AG20443 (cell line): ENCODE measurements at regions not wholly inside any gene's neighbourhood (a gene's known extent, or its start where the extent isn't known, plus 50 kb on each side); places are given as distances from the start of the nearest gene placed in this dataset.

Experiments
- DNase-seq: peaks from one replicate; pipeline ENCODE4 v3.0.0; 2012; ENCODE audit warnings: low spot score, mixed read lengths

DNA sequence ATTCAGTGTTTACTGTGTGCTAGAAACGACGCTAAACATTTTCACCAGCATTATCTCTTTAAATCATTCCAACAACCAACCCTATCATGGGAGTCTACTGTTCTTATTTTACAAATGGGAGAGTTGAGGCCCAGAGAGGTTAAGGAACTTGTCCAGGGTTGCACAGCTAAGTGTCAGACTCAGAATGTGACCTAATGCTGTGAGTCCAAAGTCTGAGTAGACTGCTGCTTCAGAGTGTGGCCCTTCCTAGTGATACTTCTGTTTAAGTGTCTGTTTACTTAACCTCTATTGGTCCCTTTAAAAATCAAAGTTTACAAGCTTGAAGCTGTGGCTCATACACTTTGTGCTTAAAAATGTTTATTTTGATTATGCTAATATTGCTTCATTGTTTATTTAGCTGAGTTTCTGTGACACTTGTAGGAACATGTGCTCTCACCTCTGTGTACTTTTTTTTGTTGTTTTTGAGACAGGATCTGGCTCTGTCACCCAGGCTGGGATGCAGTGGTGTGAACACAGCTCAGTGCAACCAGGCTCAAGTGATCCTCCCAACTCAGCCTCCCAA is 84.4 kb upstream of the SYPL1 start:
- no peak for DNase-seq

- DNase-seq = no peak
Observed at GRCh38 chr7:106193661-106194060, 81.5 kb upstream of the SYPL1 start.

DNA sequence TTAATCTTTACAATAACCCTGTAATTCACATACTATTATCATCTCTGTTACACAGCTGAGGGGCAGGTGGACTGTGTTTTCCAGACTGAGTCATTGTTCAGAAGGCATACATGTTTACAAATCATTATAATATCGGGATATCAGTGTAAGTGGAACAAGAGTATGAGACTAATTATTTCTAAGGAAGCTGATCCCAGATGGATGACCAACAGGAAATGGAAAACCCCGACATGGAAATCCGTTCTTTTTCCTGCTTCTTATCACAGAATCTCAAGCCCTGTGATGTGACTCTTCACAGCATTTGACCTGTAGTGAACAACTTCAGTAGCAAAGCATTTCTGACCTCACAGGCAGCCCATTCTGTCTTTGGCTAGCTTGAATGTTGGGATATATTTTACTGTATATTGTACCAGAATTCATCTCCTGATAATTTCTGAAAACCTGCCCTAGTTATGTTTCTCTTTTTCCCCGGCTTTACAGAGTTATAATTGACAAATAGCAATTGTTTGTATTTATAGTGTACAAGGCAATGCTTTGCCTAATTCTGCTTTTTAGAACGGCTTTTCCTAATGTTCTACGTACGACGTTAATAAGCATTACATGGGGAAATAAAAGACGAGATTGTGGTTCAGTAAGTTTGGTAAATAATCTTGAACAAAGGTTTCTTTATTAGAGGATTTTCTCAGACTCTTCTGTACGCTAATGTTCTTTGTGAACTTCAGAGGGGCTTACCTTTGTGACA is 78.6 kb upstream of the SYPL1 start:
- no peak for DNase-seq

- DNase-seq = no peak
Observed at GRCh38 chr7:106187613-106188350, 75.7 kb upstream of the SYPL1 start.

- DNase-seq = no peak
Observed at GRCh38 chr7:106185719-106186118, 73.6 kb upstream of the SYPL1 start.

DNA sequence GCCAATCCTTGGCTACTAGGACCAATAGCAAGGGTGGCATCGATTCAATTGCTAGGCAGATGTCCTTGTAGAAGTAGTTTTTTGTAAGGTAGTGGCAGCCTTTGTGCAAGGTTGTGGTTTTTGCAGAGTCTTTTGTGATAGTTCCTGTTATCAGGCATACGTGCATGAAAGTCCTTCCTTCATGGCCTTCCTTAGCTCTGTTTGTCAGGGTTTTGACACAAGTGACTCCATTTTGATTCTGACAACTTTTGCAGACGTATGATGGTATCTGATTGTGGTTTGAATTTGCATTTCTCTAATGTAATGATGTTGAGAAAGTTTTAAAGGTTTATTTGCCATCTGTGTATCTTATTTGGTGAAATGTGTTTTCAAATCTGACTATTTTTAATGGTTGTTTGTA is 71.8 kb upstream of the SYPL1 start:
- DNase-seq = no peak

- DNase-seq = no peak
Observed at GRCh38 chr7:106182904-106183303, 70.8 kb upstream of the SYPL1 start.

GRCh38 chr7:106181658-106182265 is 69.7 kb upstream of the SYPL1 start:
- DNase-seq = no peak

- no peak for DNase-seq
Observed at GRCh38 chr7:106180721-106181120, 68.6 kb upstream of the SYPL1 start.

GRCh38 chr7:106179256-106179655 is 67.1 kb upstream of the SYPL1 start:
- no peak for DNase-seq

DNA sequence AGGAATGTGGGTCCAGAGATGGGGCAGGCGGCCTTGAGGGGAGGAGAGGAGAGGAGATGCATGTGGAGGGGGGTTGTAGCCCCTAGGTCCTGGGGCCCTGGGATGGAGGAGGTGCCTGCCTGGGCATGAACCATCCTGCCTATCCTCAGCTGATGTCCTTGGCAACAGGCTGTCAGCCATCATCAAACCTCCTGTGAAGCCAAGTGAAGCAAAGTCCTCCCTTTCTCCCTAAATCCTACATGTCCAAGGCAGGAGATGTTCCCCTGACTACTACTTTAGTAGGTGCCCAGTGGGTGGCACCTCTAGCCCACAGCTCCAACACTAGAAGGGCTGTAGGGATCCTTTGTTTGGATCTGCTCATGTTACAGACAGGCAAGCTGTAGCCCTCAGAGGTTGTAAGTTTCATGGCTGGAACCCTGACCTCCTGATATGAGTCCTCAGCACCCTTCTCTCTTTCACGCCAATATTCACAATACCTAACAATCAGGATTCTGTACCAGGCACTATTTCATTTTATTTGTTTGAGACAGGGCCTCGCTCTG is 66.6 kb upstream of the SYPL1 start:
- peak; percentile 35 for DNase-seq

DNA sequence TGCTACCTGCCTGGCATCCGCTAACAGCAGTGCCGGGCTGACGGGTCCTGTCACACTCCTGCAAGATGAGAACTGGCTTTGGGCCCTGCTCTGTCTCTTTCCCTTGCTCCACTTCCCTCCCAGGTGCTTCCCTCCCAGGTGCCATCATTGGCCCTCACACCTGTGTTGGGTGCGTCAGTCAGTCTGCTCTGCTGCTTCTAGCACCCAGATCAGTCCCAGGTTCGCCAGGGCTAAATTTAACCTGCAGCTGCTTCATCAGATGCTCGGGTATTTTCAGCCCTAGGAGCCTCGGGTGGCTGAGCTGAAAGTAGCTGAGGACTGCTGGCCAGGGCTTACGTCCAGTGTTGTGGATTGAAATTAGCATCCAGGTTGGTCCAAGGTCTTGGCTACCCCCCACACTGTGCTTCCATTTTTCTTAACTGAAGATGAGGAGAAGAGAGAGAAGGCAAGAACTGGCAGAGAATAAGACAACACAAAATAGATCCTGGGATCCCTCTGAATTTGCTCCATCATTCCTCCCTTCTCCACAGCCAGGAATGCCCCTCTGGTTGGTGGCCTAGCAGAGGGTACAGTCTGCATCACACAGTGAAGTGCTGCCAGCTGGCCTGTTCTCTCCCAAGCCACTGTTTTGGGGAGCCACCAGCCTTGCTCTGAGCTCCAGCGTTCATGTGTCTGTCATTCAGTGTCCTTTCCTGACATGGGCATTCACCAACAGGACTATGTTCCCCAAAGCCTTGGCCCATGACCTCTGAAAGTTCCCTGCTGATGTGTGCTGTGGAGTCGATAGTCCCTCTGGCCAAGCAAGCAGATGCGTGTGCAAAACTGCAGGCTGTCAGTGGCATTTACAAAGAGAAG is 65.9 kb upstream of the SYPL1 start:
- no peak for DNase-seq

GRCh38 chr7:106177300-106177690 is 65.2 kb upstream of the SYPL1 start:
- no peak for DNase-seq

DNA sequence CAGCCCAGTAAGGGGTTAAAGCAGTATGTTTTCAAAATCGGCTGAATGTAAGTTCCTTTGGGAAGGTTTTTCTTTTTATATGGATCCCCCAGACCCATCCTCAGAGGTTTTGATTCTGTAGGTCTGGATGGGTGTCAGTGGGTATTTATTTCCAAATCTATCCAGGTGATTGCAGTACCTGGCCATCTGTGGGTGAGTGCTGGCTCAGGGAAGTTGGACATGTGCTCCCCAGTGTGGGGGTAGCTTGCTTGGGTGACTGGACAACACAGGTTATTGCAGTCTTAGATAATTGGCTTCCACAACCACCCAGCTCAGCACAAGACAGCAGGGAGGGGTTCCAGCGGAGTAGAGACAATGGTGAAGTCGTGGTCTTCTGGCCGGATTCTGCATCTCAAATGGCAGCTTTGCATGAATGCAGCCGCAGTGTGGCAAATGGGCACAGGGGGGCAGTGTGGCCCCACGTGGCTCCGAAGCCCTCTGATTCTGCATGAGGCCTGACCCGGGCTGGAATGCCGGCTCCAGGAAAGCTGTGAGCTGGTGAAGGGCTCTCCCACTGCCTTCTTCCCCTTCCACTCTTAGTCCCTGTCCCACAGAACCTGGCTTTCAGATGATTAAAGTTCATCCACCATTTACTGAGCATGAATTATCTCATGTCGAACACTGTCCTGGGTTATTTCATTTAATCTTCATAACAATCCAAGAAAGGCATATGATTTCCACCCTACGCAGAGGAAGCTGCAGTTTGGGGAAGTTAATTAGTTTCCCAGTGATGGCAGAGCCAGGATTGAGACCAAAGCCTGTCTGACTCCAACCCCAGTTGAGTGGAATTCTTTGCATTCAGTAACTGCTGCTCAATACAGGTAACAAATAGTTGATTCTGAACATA is 64.5 kb upstream of the SYPL1 start:
- peak; percentile 95 for DNase-seq

DNA sequence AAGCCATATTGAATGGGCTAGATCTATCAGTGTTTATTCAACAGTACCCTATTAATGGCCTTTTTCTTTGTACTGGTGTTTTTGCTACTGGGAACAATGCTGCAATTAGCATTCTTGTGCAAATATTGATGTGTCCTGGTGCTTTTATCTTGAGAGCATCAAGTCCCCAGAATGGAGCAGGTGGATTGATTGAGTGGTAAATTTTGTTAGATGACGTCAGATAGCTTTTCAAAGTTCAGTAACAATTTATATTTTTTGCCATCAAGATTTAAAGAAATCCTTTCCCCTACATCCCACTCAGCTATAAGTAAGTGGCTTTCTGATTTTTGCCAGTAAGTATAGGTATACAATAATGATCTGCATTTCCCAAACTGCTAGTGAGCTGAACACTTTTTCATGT is 63.4 kb upstream of the SYPL1 start:
- DNase-seq = no peak

- DNase-seq = no peak
Observed at GRCh38 chr7:106170651-106171050, 58.5 kb upstream of the SYPL1 start.

DNA sequence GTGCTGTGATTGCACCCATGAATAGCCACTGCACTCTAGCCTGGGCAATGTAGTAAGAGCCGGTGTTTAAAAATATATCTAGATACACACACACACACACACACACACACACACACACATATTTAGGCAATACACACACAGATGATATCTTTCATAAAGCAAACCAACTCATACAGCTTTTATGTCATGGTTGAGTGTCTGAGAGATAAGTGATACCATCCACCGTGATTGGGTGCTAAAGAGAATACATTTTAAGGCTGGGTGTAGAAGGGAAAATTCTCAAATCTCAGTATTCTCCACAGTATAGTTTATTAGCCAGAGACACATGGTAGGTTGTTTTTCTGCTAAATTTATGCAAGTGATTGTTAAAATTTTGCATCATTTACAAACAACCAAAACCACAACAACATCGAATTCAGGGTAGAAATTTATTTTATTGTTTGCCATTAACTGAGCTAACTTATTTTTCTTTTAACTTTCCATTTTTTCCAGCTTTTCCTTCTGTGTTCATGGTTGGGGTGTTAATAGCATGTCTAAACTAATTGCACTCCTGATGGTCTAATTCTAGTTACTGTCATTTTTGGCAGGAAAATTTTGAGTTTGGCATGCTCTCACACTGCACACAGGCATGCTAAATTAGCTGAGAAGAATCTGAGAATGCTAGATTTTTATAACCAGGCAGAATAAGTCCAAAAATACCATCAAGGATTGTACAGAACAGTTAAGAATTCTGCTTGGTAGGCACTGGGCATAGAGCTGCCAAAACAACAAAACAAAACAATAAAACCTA is 57.9 kb upstream of the SYPL1 start:
- DNase-seq = no peak

- DNase-seq = peak; percentile 23
Observed at GRCh38 chr7:106167439-106168136, 55.5 kb upstream of the SYPL1 start.

DNA sequence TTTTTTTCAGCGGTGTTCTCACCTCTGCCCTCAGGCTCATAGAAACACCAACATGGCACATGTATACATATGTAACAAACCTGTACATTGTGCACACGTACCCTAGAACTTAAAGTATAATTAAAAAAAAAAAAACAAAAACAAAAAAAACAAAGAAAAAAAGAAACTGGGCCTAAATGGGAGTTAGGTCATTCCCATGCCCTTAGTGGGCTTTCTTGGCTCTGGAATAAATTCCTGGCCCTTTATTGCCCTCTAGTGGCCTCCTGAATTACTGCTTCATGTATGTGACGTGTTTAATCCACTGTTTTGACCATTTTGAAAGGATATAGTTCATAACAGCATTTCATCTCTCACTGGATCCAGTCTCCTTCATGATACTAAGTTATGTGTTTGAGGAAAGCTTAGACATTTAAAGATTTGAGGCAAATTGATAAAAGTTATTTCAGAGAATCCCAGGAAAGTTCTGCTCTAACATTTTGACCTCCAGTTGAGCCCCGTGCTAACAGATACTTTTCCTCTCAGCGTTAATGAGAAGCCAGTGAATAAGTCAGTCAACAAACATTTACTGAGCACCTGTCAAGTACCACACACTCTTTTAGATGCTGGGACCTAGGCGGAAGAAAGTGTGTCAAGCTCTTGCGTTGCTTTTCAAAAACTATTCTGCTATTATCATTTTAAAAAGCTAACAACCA is 54.7 kb upstream of the SYPL1 start:
- DNase-seq = peak; percentile 81
